ENCODE measurements at regions not wholly inside any gene's neighbourhood (a gene's known extent, or its start where the extent isn't known, plus 50 kb on each side); places are given as distances from the start of the nearest gene placed in this dataset.
A peak's percentile ranks its signal among the peaks of the same experiment; 100 is the strongest.

DNA sequence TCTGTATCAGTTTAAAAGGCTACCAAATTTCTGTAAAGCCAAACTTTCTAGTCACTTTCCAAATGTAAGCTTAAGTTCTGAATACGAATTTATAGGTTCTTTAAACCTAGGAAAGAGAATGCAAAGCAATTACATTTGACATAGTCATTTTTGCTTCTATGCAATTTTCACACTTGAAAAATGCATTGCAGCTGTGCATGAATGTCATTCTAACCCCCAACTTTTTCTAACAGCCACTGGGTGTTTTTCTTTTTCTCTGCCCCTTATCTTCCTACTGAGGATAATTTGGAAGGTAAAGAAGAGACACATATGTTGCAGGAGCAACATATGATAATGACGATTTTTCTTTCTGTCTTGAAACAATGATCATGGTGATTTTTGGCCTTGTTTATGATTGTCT lies 537.5 kb downstream of the SPRY1 start:
- no peak for DNase-seq (ENCODE audit: low read depth)
- no peaks in the 10 kb centered on the region for H3K27me3 ChIP-seq (ENCODE audit: control insufficient read depth, insufficient read depth, low read length)
- POLR2A ChIA-PET = no interaction called here

DNA sequence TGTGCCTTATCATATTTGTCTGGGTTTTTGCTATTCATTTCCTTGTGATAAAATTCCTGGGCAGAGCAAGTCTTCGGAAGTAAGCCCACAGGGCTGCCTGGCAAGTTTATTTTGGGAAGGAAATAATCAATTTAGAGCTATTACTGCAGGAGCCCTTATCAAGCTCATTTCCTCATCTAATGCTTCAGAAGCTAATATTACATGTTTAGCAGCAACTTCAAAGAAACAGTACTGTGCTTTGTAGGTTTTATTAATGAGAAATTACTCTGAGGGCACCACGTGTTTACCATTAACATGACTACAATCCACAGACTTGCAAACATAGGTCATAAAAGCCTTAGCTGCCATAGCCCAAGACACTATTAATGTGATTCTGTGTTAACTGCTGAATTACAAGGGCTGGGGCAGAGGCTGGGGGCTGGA lies 540.0 kb downstream of the SPRY1 start:
- no peak for DNase-seq (ENCODE audit: low read depth)
- H3K4me3 ChIP-seq (ENCODE audit: low read depth, low read length) = no peak overlapping the region
- ChIA-PET CTCF (no interaction called here), POLR2A (no interaction called here)
- no peaks in the 10 kb centered on the region for H3K36me3 ChIP-seq (ENCODE audit: control insufficient read depth, insufficient read depth, low read length)
- TF ChIP-seq, protein P1, sequence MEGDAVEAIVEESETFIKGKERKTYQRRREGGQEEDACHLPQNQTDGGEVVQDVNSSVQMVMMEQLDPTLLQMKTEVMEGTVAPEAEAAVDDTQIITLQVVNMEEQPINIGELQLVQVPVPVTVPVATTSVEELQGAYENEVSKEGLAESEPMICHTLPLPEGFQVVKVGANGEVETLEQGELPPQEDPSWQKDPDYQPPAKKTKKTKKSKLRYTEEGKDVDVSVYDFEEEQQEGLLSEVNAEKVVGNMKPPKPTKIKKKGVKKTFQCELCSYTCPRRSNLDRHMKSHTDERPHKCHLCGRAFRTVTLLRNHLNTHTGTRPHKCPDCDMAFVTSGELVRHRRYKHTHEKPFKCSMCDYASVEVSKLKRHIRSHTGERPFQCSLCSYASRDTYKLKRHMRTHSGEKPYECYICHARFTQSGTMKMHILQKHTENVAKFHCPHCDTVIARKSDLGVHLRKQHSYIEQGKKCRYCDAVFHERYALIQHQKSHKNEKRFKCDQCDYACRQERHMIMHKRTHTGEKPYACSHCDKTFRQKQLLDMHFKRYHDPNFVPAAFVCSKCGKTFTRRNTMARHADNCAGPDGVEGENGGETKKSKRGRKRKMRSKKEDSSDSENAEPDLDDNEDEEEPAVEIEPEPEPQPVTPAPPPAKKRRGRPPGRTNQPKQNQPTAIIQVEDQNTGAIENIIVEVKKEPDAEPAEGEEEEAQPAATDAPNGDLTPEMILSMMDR (IDR thresholded peaks at IDR 0.05; ENCODE audit: insufficient read depth, low read depth, low read length) = no peak
- H3K27me3 ChIP-seq (ENCODE audit: control insufficient read depth, insufficient read depth, low read length) = no peaks in the 10 kb centered on the region

More for the DNA sequence above, 537.5 kb downstream of the SPRY1 start:
- CTCF ChIA-PET = interaction anchor here (0.9 kb wide), 1 partner anchor 13 kb away, joined by 3 read pairs; no protein-coding TSS in a partner anchor
- Histone ChIP-seq H3K36me3 (ENCODE audit: control insufficient read depth, insufficient read depth, low read length) (no peaks in the 10 kb centered on the region), H3K4me3 (ENCODE audit: low read depth, low read length) (no peak overlapping the region)
- TF ChIP-seq, protein P1 (IDR thresholded peaks at IDR 0.05; ENCODE audit: insufficient read depth, low read depth, low read length) = no peak

DNA sequence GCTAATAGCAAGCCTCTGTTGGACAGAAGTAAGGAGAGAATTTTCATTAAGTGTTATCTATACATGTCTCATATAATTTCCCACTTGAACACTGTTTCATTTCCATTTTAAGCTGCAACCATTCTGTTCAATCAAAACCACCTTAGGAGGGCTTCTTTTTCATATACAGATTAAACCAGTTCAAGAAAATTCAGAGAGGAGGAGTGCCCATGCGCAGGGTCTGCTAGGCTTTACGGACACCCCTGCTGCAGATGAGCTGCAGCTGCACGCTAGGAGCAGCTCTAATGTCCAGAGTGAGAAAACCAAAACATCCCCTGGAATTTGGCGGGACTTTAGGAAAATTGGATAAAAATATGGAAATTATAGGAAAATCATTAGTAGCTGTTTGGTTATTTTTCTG lies 541.0 kb downstream of the SPRY1 start:
- ChIA-PET POLR2A (no interaction called here), CTCF (no interaction called here)
- no peak for DNase-seq (ENCODE audit: low read depth)
- TF ChIP-seq, protein P1 (IDR thresholded peaks at IDR 0.05; ENCODE audit: insufficient read depth, low read depth, low read length) = no peak
- Histone ChIP-seq H3K27me3 (ENCODE audit: control insufficient read depth, insufficient read depth, low read length) (no peaks in the 10 kb centered on the region), H3K36me3 (ENCODE audit: control insufficient read depth, insufficient read depth, low read length) (no peaks in the 10 kb centered on the region), H3K4me3 (ENCODE audit: low read depth, low read length) (no peak overlapping the region)

DNA sequence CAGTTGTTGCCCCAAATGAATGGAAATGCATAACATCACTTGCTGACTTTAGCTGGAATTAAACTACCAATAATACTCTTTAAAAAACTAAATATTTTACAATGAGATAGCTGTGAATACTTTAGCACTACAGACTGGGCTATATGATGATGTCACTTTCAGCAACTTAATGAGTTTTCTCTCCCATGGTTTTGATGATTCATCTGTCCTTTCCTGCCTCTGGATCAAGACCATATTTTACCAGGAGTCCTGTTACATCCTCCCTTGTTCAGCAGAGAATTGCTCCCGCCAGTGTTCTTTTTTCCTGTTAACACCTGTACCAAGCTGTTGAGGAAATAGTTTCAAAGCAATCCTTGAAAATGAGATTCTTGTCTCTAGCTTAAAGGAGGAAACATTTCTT lies 543.0 kb downstream of the SPRY1 start:
- Histone ChIP-seq H3K4me3 (ENCODE audit: low read depth, low read length) (no peak overlapping the region), H3K36me3 (ENCODE audit: control insufficient read depth, insufficient read depth, low read length) (no peaks in the 10 kb centered on the region), H3K27me3 (ENCODE audit: control insufficient read depth, insufficient read depth, low read length) (no peaks in the 10 kb centered on the region)
- TF ChIP-seq, protein P1 (IDR thresholded peaks at IDR 0.05; ENCODE audit: insufficient read depth, low read depth, low read length) = no peak
- ChIA-PET POLR2A (no interaction called here), CTCF (no interaction called here)
- peak; percentile 37 for DNase-seq (ENCODE audit: low read depth)

DNA sequence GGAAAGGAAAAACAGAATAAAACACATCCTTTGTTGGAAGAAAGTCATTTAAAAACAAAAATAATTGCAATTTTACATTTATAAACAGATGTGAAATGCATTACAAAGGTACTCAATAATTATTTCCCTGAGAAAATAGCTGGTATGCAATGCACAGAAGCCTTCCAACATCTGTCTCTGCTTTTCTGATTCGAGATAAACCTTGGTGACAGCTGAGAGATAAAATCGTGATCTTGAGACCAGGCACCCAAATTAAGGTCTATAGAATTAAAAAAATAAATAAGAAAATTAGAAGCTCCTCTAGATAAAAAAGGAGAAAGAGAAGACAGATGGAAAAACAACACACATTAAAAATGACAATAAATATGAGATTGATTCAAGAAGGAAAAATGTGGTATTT lies 544.0 kb downstream of the SPRY1 start:
- ChIA-PET CTCF (interaction anchor here (1.4 kb wide), 1 partner anchor 11 kb away, joined by 4 read pairs; no protein-coding TSS in a partner anchor), POLR2A (no interaction called here)
- TF ChIP-seq, protein P1 (IDR thresholded peaks at IDR 0.05; ENCODE audit: insufficient read depth, low read depth, low read length) = no peak

More for the DNA sequence above, 544.0 kb downstream of the SPRY1 start:
- H3K4me3 ChIP-seq (ENCODE audit: low read depth, low read length) = no peak overlapping the region
- DNase-seq (ENCODE audit: low read depth) = no peak
- H3K27me3 ChIP-seq (ENCODE audit: control insufficient read depth, insufficient read depth, low read length) = no peaks in the 10 kb centered on the region
- H3K36me3 ChIP-seq (ENCODE audit: control insufficient read depth, insufficient read depth, low read length) = no peaks in the 10 kb centered on the region
